Nephron (organoid): ENCODE measurements at regions not wholly inside any gene's neighbourhood (a gene's known extent, or its start where the extent isn't known, plus 50 kb on each side); places are given as distances from the start of the nearest gene placed in this dataset.

Experiments
- H3K27ac Mint-ChIP-seq, 3 experiments: 2 replicates each; pipeline ENCODE4 v1.8.0; 2020; ENCODE audit warnings: mixed read lengths in 3 of 3, mild to moderate bottlenecking in 2 of 3, moderate library complexity in 1 of 3
- H3K27me3 Mint-ChIP-seq: 2 replicates; pipeline ENCODE4 v1.8.0; 2021; ENCODE audit warnings: low read depth, mild to moderate bottlenecking, moderate library complexity, mixed read lengths
- H3K36me3 Mint-ChIP-seq: 2 replicates; pipeline ENCODE4 v1.8.0; 2020; ENCODE audit warnings: low read depth, mixed read lengths
- H3K4me1 Mint-ChIP-seq: 2 replicates; pipeline ENCODE4 v1.8.0; 2020; ENCODE audit warnings: mixed read lengths
- H3K4me3 Mint-ChIP-seq, 3 experiments: 2 replicates each; pipeline ENCODE4 v1.8.0; 2020; ENCODE audit warnings: mild to moderate bottlenecking in 3 of 3, mixed read lengths in 3 of 3, moderate library complexity in 2 of 3
- H3K9me3 Mint-ChIP-seq: 2 replicates; pipeline ENCODE4 v1.8.0; 2020; ENCODE audit warnings: mixed read lengths
- CTCF ChIP-seq, 3 experiments: fragments of 200-600 bp; sonication (generic); IDR thresholded peaks; one replicate each; pipeline ENCODE4 v1.5.0; 2021; ENCODE audit warnings: antibody characterized with exemption in 3 of 3; ENCODE audit not compliant: unreplicated experiment in 3 of 3

GRCh38 chr10:21087476-21087875 lies 190.4 kb upstream of the NEBL start:
- no peak for TF ChIP-seq CTCF (IDR thresholded peaks at IDR 0.05; ENCODE audit: unreplicated experiment in 3 of 3)
- H3K27me3 Mint-ChIP-seq: no peaks in the 10 kb centered on the region
- no peaks in the 10 kb centered on the region for H3K9me3 Mint-ChIP-seq
- peaks cover 5% of the 10 kb centered on the region for H3K36me3 Mint-ChIP-seq
- H3K27ac Mint-ChIP-seq: no peak overlapping the region
- no peaks in the 10 kb centered on the region for H3K4me1 Mint-ChIP-seq
- no peak overlapping the region for H3K4me3 Mint-ChIP-seq

GRCh38 chr10:21084700-21085099 lies 187.6 kb upstream of the NEBL start:
- Mint-ChIP-seq H3K9me3 (no peaks in the 10 kb centered on the region), H3K27ac (no peak overlapping the region), H3K36me3 (peaks cover 5% of the 10 kb centered on the region), H3K4me3 (no peak overlapping the region), H3K4me1 (peaks cover 4% of the 10 kb centered on the region), H3K27me3 (peaks cover 4% of the 10 kb centered on the region)
- TF ChIP-seq CTCF (IDR thresholded peaks at IDR 0.05; ENCODE audit: unreplicated experiment in 3 of 3): no peak

GRCh38 chr10:21083861-21084260 lies 186.8 kb upstream of the NEBL start:
- H3K27ac Mint-ChIP-seq: no peak overlapping the region
- H3K4me1 Mint-ChIP-seq: peaks cover 5% of the 10 kb centered on the region
- peaks cover 5% of the 10 kb centered on the region for H3K36me3 Mint-ChIP-seq
- no peak for TF ChIP-seq CTCF (IDR thresholded peaks at IDR 0.05; ENCODE audit: unreplicated experiment in 3 of 3)
- no peaks in the 10 kb centered on the region for H3K9me3 Mint-ChIP-seq
- peaks cover 5% of the 10 kb centered on the region for H3K27me3 Mint-ChIP-seq
- no peak overlapping the region for H3K4me3 Mint-ChIP-seq

GRCh38 chr10:21082206-21082605 lies 185.1 kb upstream of the NEBL start:
- TF ChIP-seq CTCF (IDR thresholded peaks at IDR 0.05; ENCODE audit: unreplicated experiment in 3 of 3): no peak
- Mint-ChIP-seq H3K4me1 (peaks cover 13% of the 10 kb centered on the region), H3K36me3 (peaks cover 5% of the 10 kb centered on the region), H3K27me3 (peaks cover 10% of the 10 kb centered on the region), H3K4me3 (no peak overlapping the region), H3K27ac (no peak overlapping the region), H3K9me3 (no peaks in the 10 kb centered on the region)

- Mint-ChIP-seq H3K36me3 (no peaks in the 10 kb centered on the region), H3K9me3 (no peaks in the 10 kb centered on the region), H3K27me3 (peaks cover 12% of the 10 kb centered on the region), H3K27ac (no peak overlapping the region), H3K4me1 (peaks cover 13% of the 10 kb centered on the region), H3K4me3 (no peak overlapping the region)
- no peak for TF ChIP-seq CTCF (IDR thresholded peaks at IDR 0.05; ENCODE audit: unreplicated experiment in 3 of 3)
Observed at GRCh38 chr10:21080261-21080660, 183.2 kb upstream of the NEBL start.

- Mint-ChIP-seq H3K9me3 (no peaks in the 10 kb centered on the region), H3K36me3 (no peaks in the 10 kb centered on the region), H3K27me3 (peaks cover 14% of the 10 kb centered on the region), H3K4me1 (peaks cover 13% of the 10 kb centered on the region), H3K27ac (no peak overlapping the region), H3K4me3 (no peak overlapping the region)
- TF ChIP-seq CTCF (IDR thresholded peaks at IDR 0.05; ENCODE audit: unreplicated experiment in 3 of 3): no peak
Observed at GRCh38 chr10:21079330-21079658, 182.2 kb upstream of the NEBL start.
